ENCODE measurements at regions not wholly inside any gene's neighbourhood (a gene's known extent, or its start where the extent isn't known, plus 50 kb on each side); places are given as distances from the start of the nearest gene placed in this dataset.

DNA sequence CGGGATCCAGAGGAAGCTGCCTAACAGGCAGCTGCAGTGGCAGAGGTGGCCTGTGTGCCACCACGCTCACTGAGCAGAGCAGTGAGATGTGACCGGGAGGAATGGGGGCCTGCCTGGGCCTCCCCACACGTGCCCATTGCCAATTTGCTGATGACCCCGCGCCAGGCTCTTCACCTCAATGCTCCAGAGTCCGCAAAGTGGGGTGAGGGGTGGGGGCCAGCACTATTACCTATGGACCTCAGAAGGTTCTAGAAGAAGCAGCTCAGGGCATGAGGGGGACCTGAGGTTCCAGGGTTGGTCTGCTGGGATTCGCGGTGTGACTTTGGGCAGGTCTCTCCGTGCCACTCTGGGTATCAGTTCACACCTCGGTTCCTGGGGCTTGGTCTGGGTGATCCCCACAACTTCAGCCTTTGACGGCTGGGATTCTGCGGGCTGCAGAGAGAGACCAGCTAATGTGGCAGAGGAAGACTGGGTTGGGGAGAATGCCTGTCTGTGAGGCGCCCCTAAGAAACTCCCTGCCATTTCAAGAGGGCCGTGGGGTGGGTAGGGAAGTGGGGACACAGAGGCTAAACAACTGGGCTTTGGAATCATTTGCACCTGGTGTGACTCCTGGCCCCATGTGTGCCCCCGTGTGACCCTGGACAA is 231.0 kb upstream of the MVB12B start:
- no peak for DNase-seq

DNA sequence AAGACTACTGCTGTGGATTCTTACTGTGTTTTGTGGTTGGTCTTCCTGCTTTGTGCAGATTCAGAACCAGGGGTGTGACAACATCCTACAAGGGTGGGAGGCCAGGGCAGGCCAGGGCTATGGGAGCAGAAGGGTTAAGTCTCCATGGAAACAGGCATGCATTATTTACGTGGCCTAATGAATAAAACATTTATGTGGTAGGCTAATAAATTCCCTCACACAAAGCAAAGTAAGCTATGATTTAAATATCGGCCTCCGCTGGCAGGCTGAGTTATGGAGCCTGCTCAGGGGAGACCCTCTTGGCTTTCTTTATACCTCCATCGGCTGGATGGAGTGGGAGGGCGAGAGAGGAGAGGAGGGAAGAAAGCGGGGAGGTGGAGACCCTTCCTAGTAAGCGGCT is 230.3 kb upstream of the MVB12B start:
- DNase-seq: no peak

DNA sequence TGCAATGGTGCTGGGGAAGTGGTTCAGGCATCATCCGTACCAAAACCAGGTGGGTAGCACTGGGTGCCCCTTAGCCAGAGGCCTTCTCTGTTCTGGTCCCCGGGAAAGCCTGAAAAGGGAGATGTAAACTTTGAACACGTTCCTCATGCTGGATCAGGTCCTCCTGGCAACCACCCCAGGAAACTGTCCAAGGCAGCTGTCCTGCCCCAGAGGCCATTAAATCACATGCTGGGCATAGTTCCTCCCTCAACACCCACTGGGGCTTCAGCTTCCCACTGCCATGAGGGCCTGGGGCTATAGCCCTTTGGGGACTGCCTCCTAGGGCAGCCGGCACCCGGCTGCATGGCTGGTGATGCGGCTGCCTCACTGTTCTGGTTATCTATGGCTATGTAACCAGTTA is 228.9 kb upstream of the MVB12B start:
- no peak for DNase-seq

DNA sequence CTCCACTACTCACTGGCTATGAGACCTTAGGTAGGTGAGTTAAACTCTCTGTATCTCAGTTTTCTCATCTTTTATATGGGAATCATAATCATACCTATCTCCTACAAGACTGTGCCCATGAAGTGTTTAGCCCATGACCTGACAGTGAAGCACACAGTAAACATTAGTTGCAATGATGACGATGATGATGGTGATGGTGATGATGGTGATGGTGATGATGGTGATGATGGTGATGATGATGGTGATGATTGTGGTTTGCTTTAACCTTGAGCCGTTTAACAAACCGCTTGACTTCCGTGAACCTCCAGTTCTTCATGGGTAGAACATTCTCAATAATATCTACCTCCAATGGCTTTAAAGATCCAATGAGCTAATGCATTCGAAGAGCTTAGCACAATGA is 220.2 kb upstream of the MVB12B start:
- DNase-seq: no peak

DNA sequence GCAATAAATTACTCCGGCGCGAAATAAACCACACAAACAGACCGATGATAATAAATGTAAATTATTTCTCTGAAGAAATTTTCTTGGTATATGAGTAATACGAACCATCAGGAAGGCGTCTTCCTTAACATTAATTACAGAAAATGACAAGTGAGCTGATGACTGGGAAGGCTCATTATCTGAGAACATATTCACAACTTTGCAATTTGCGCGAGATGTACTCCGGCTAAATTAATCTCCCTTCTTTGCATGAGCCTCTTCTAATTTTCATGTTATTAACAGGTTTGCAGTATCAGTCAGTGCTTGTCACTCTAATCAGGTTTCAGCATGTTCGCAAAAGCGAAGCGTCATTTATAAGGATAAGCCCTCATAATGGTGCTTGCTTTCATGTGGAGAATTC is 218.9 kb upstream of the MVB12B start:
- no peak for DNase-seq

DNA sequence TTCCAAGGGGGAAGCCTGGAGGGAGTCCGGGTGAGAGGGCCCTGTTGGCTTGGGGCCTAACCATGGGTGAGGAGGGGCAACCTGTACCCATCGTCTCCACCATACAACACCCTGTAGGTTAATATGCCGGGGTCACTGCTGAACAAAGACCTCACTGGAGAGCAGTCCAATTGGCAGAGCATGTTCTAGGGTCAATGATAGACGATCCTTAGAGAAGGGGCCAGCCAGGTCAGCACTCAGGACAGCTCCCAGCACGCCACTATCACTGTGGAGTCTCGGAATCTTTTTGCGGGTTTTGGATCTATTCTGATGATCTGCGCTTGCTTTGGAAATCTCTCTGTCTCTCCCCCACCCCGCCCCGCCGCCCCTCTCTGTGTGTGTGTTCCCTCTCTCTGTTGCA is 218.4 kb upstream of the MVB12B start:
- no peak for DNase-seq

DNA sequence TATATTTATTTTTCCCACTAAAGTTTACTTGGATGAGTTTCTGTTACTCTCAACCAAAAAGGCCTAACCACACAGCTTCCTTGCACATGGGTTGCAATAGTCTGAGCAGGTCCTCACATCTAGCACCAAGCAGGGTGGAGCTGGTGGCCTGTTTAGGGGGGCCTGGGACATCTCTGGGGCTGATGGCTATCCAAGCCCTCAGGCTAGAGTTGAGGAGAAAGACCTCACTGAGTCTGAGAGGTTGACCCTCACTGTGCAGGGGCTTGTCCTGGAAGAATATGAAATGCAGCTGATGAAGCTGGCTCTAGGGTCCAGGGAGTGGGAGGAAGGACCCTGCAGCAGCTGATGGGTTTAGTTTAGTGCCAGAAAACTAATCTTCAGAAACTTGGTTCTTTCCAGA is 217.1 kb upstream of the MVB12B start:
- DNase-seq: no peak

DNA sequence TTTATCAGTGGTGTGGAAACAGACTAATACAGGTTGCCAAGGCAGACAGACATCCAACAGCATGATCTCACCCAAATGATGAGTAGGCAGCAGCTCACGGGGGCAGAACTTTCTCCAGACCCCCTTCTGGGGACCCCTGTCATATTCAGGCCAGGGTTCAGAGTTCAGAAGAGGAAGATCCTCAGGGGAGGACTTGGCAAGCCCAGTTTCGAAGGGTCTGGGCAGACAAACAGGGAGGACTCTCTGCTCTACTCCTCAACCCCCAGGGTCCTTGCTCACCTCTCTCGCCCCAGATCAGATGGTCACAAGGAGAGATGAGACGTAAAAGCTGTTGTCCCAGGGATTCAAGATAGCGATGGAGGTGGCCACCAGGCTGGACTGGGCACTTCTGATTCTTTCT is 215.1 kb upstream of the MVB12B start:
- DNase-seq: no peak

DNA sequence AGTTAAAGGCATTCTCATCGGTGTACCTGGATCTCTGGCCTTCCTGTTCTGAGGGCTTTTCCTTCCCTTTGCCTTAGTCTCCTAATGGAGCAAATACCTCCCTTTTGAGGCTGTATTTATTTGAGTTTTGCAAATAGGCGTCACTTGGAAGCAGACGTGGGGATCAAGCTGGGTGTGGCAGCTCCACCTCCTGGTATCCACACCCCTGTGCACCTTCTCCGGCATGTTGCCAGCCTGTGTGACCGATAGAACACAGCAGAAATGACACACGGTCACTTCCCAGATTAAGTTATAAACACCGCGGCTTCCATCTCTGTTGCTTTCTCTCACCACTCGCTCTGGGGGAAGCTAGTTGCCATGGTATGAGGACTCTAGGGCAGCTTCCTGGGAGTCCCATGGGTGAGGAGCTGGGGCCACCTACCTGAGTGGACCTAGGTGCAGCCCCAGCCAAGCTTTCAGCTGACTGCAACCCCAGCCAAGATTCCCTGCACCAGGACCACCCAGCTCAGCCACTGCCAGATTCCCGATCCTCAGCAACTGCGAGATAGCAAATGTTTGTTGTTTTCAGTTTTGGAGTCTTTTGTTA is 214.4 kb upstream of the MVB12B start:
- DNase-seq: no peak

DNA sequence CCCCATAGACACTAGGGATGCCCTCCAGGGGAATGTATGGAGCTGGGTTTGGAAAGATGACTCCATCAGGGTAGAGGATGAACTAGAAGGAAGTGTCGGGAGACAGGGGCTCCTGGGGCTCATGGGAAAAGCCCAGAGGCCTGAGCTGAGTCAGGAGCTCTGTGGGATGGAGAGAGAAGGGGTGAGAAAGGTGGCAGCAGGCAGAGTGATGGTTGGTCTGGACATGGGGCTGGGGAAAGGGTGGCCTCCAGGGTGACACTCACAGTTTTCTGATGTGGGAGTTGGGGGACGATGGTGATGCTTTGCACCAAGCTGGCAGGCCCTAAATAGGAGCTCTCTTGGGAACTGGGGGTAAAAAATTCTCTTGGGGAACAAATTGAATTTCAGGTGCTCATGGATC is 213.5 kb upstream of the MVB12B start:
- DNase-seq: no peak

DNA sequence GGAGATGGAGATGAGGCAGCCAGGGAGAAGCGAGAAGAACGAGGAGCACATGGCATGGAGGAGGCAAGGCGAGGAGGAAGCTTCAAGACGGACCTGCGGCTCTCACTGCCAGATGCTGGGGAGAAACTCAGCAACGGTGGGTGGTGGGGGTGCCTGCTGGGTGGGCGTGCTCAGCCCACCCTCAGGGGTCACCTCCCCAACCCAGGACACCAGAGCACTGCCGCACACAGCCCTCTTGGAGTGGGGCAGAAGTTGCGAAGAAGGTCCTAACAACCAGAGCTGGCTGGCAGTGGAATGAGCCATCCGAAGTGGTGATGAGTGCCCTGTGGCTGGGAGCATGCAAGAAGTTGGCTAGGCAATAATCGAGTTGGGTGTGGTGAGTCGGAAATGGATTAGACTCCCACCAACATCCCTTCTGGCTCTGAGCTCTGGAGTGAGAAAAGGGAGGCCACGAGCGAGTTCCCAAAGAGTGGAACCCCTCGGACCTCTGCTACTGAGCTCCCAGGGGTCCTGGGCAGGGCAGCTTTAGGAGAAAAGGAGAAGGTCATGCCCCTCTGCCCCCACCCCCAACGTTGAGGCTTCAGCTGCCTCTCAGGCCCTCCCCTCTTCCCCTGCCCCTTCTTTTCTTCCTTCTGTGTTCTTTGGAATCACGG is 212.7 kb upstream of the MVB12B start:
- DNase-seq: no peak

DNA sequence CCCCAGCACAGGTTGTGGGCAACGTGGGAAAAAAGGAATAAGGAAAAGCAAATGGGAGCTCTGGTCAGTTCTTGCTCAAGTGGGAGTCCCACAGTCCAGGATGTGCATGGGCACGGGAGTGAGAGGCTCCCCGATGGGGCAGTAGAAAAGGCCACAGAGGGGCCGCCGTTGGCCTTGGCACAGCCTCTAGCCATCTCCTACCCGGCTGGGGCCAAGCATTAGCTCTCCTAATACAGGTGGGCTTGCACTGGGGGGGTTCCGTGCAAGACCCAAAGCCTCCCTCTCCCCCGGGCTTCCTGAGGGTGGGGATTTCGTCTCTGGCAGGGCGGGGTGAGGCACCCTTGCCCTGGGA is 212.2 kb upstream of the MVB12B start:
- DNase-seq: no peak

DNA sequence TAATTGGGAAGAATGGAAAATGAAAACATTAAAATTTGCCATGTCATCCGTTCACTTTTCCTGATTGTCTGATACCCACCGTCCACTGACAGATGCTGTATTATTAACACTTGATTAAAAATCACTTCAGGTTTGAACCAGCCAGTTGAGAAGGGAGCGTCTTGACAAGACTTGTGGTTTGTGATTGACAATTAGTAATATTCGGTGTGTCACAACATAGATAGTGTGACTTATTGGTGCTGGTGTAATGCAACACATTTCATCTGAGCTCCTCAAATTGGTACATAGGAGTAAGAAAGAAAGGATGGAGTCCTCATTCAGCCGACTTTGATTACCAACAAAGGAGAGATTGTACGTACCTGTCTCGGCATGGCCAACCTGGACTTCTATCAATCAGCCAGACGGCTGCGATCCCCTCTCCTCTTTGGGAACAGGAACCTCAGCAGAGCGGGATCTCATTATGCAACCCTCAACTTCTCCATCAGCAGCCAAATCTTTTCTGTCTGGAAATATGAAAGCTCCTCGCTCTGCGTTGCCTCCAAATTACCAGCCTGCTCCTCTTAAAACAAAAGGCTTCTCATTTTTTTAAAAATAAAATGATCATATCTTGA is 211.7 kb upstream of the MVB12B start:
- no peak for DNase-seq

DNA sequence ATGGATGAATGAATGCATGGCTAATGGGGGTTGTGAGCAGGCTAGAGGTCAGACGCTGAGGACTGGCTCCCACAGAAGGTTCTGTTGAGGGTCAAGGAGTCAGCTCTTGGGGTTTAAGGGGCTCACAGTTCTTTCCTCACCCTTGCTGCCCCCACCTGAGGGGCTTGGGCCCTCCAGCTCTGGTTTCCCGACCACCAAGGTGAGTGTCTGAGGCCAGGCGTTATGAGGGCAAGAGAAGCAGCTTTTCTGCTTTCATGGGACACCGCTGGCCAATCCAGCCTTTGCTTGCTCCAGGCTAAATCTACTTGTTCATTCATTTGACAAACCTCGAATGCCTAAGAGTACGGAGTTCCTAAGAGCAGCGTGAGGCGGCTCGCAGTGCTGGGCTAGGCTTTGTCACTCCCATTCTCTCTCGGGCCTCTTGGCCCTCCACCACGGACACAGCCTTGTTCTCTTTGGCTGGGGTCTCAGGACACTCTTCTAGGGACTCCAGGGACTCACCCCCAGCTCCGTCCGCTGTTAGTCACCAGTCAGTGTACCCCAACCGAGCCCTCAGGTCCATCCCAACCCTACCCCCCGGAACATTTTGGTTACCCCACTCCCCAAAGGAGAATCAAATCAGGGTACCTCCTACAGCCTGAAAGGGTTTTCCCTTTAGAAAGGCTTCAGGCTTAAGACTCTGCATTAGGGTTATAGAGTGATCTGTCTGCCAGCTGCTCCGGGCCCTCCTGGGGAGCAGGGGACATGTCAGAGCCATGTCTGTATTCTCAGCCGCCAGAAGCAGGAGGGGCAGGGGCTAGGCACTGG is 210.1 kb upstream of the MVB12B start:
- DNase-seq: no peak

DNA sequence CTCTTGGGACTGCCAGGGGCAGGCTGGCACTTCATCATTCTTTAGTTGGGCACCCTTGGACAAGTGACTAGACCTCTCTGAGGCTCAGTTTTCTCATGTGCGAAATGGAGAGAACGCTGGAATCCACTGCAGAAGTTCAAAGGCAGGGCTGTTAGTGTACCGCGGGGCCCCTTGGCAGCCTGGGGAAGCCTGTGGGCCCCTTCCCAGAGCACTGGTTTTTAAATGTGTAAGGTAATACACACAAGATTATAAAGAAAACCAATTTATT is 209.5 kb upstream of the MVB12B start:
- DNase-seq: no peak

DNA sequence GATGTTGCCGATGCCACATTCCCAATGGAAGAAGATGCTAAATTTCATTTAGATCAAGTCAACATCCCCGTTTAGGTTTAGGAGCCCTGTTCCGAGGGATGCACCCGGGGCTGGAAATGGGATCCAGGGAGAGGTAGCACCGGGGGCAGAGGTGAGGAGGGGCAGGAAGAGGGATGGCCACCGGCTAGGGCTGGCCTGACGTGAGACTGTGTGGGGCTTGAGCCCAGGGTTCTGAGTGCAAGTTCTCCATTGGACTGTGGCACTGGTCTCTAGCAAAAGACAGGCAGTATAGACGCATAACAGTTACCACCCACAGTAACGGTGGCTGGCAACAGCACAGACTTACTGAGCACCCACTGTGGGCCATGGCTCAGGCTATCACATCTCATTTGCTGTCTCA is 209.0 kb upstream of the MVB12B start:
- no peak for DNase-seq

DNA sequence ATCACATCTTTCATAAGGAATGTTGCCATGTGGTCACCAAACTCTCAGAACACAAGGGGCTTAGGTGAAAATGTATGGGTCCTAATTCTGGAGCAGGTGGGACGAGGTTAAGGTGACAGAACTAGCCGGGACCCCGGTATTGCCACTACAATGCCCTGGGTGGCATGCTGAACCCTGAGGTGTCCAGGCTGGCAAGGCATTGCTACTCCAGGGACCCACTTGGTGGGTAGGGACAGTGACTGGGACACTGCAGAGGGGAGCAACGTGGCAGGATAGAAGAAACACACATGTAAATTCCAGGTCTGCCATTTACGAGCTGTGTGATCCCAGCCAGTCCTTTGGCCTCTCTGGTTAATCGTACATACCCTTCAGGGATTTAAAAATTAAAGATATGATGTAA is 206.9 kb upstream of the MVB12B start:
- no peak for DNase-seq

DNA sequence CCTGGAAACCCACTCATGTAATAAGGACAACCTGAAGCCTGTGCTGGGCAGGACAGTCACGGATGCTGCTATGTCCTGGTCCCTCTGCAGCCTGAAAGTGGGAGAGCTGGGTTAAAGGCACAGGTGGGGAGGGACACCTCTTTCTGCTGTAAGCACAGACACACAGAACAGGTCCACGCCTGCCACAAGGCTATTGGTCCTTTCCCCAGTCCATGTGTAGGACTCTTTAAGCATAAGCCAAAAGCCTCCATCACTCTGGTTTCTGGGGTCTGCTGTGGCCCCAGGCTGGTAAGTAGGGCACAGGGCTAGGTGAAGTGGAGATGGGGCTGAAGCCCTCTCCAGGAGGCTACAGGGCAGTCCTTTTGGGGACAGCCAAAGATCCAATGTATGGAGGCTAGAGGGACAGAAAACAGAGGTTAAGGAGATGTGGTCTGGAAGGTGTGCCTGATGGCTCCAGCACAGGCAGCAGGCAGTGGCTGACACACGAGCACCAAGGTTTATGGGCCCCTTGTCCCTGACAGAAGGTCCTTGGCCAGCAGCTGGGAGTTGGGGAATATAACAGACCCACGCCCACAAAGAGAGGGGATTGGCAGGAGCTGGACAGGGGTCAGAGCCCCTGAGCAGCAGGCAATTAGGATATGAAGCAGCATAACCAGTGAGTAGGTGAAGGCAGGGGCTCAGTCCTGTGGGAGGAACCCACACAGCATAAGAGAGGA is 203.6 kb upstream of the MVB12B start:
- DNase-seq: no peak

DNA sequence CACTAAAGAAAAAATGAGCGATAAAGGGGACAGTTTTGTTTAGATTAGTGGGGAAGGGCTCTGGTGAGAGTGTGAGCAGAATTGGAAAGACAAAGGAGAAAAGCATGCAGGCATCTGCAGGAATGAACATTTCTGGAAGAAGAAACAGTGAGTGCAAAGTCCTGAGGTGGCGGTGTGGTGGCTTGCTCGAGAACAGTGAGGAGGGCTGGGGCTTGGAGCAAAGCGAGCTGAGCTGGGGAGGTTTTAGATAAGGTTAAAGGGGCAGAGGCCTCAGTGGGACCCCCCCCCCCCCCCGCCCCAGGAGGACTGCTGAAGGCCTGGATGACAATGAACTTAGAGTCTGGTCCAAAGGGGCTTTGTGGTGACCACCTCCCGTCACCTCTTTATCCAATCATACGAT is 202.7 kb upstream of the MVB12B start:
- DNase-seq: no peak

DNA sequence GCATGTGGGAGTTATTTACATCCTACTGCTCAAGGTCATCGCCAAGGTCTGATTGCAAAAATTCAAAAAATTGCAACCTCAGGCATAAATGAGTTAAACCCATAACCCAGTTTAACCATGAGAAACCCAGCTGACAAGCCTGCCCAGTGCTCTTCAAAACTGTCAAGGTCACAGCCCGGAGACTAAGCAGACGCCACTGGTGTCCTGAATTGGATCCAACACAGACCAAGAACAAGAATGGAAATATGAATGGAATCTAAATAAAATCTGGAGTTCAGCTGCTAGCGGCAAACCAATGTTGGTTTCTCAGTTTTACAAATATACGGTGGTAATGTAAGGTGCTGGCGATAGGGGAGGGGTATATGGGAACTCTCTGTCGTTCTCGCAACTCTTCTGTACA is 201.5 kb upstream of the MVB12B start:
- no peak for DNase-seq

DNA sequence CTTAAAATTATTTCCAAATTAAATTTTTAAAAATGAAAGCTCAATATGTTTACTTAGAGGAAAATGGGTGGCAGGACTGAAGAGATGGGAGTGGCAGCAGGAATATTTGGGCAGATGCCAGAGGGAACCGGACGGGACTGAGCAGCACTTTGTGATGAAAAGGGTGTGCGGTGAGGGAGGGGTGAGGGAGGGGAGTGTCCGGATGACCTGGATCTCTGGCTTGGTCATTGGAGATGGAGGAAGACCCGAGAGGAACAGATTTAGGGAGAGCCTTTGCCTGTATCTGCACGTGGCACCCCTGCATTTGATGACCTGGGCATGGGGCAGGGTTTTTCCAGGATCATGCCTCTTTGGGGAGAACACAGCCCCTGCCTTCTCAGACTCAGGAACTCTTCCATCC is 201.1 kb upstream of the MVB12B start:
- DNase-seq: no peak

DNA sequence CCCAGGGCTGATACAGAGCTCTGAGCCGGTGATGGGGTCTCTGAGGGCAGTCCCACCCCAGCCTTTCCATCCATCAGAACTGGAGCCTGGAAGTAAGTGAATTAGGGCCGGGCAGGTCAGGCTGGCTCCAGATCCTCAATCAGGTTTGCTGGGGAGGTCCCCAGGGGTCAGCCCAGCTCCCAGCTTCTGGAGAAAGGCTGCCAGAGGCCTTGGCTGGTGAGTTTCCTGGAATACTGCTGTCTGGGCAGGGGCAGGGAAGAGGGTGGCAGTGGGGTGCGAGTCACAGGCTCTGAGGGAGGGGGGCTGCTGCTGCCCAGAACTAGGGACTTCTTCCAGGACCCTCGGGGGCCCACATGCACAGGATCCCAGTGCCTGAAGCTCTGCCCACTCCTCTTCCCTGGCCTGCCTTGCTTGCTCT is 200.6 kb upstream of the MVB12B start:
- DNase-seq: no peak

DNA sequence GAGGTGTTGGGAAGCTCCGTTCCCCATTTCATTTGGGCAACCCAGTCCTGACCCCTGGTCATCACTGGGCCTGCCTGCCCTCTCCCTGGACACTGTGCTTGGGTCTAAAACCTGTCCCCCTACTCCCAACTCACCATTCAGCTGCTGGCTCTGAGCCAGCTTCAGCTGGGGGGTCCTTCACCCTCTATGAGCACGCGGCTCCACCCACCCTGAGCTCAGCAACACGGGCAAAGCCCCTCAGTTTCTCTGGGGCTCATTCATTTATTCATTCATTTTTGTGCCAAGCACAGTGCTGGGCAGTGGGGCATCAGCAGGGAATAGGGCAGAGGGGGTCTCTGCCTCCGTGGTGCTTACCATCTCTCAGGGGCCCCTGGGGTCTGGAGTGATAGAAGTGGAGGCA is 199.8 kb upstream of the MVB12B start:
- DNase-seq: no peak
